NCI-H82 (cell line): ENCODE measurements at regions not wholly inside any gene's neighbourhood (a gene's known extent, or its start where the extent isn't known, plus 50 kb on each side); places are given as distances from the start of the nearest gene placed in this dataset.
"Not testable (repeated sequence)": the region's sequence is repeated elsewhere in the genome, so short reads cannot be mapped to it uniquely, and the experiment has no call there.

Experiments used
- DNase-seq: peaks from one replicate; lab custom pipeline; 2025; lab: John Stamatoyannopoulos, UW

GRCh38 chr19:29054886-29055675, 157.9 kb downstream of the UQCRFS1 start:
- no peak for DNase-seq

GRCh38 chr19:29048873-29049272, 164.1 kb downstream of the UQCRFS1 start:
- no peak for DNase-seq

- DNase-seq: no peak
Measured at GRCh38 chr19:29045679-29046254, 167.2 kb downstream of the UQCRFS1 start.

GRCh38 chr19:29044037-29044436, 168.9 kb downstream of the UQCRFS1 start:
- no peak for DNase-seq

- no peak for DNase-seq
Measured at GRCh38 chr19:29042450-29042849, 170.5 kb downstream of the UQCRFS1 start.

GRCh38 chr19:29040951-29041350, 172.0 kb downstream of the UQCRFS1 start:
- no peak for DNase-seq

GRCh38 chr19:29040292-29040691, 172.7 kb downstream of the UQCRFS1 start:
- DNase-seq: no peak

- not testable (repeated sequence) for DNase-seq
Measured at GRCh38 chr19:29039036-29039435, 173.9 kb downstream of the UQCRFS1 start.

GRCh38 chr19:29031216-29031615, 181.7 kb downstream of the UQCRFS1 start:
- DNase-seq: no peak

- no peak for DNase-seq
Measured at GRCh38 chr19:29029268-29029958, 183.5 kb downstream of the UQCRFS1 start.

GRCh38 chr19:29022599-29022998, 190.4 kb downstream of the UQCRFS1 start:
- no peak for DNase-seq

GRCh38 chr19:29022165-29022564, 190.8 kb downstream of the UQCRFS1 start:
- DNase-seq: no peak

GRCh38 chr19:29021232-29021916, 191.6 kb downstream of the UQCRFS1 start:
- DNase-seq: no peak

GRCh38 chr19:29019403-29019802, 193.5 kb downstream of the UQCRFS1 start:
- DNase-seq: no peak

- DNase-seq: no peak
Measured at GRCh38 chr19:29018542-29018941, 194.4 kb downstream of the UQCRFS1 start.

- DNase-seq: no peak
Measured at GRCh38 chr19:29017788-29018187, 195.2 kb downstream of the UQCRFS1 start.

- DNase-seq: no peak
Measured at GRCh38 chr19:29016926-29017760, 195.8 kb downstream of the UQCRFS1 start.

GRCh38 chr19:29016353-29016752, 196.6 kb downstream of the UQCRFS1 start:
- no peak for DNase-seq

- DNase-seq: no peak
Measured at GRCh38 chr19:29015569-29015968, 197.4 kb downstream of the UQCRFS1 start.

GRCh38 chr19:29014857-29015436, 198.0 kb downstream of the UQCRFS1 start:
- DNase-seq: no peak

- DNase-seq: no peak
Measured at GRCh38 chr19:29013988-29014387, 199.0 kb downstream of the UQCRFS1 start.
